Breast epithelium (tissue), 4 donors: ENCODE measurements at regions not wholly inside any gene's neighbourhood (a gene's known extent, or its start where the extent isn't known, plus 50 kb on each side); places are given as distances from the start of the nearest gene placed in this dataset.
"Not testable (repeated sequence)": the region's sequence is repeated elsewhere in the genome, so short reads cannot be mapped to it uniquely, and the experiment has no call there.

ENCODE experiments used
- DNase-seq, 2 donors: peaks; one replicate each; pipeline ENCODE4 v3.0.0-alpha.2; 2019; ENCODE audit warnings: low spot score in 2 of 2
- H3K27ac ChIP-seq, 2 donors: fragments of 200-600 bp; sonication (generic) in 1 of 2; one replicate each; pipeline ENCODE4 v1.5.1; 2016 to 2019; ENCODE audit warnings: mild to moderate bottlenecking in 1 of 2
- H3K27me3 ChIP-seq, 2 donors: fragments of 200-600 bp; sonication (generic) in 1 of 2; one replicate each; pipeline versions ENCODE4 v1.5.1 to v1.6.0; 2017 to 2019; ENCODE audit warnings: control low read depth in 1 of 2, mild to moderate bottlenecking in 1 of 2
- H3K36me3 ChIP-seq: fragments of 200-600 bp; one replicate; pipeline ENCODE4 v1.5.1; 2019
- H3K4me1 ChIP-seq, 2 donors: fragments of 200-600 bp; sonication (generic); one replicate each; pipeline ENCODE4 v1.5.1; 2016 to 2019; ENCODE audit warnings: control low read depth in 1 of 2
- H3K4me3 ChIP-seq, 3 donors: fragments of 200-600 bp; sonication (generic); 1 replicate in 2 of 3; 2 replicates in 1 of 3; pipeline ENCODE4 v1.5.1; 2016 to 2019; ENCODE audit warnings: mild to moderate bottlenecking in 3 of 3, moderate library complexity in 2 of 3
- H3K9me3 ChIP-seq, 2 donors: fragments of 200-600 bp; sonication (generic) in 1 of 2; one replicate each; pipeline ENCODE4 v1.5.1; 2016 to 2019; ENCODE audit warnings: control low read depth in 1 of 2
- CTCF ChIP-seq, 3 donors: fragments of 450-650 bp; IDR thresholded peaks; one replicate each; pipeline ENCODE4 v1.5.1; 2016 to 2017; ENCODE audit warnings: antibody characterized with exemption in 3 of 3, mild to moderate bottlenecking in 3 of 3, moderate library complexity in 3 of 3
- POLR2A ChIP-seq: fragments of 450-650 bp; IDR thresholded peaks from one replicate; pipeline ENCODE4 v1.6.1; 2016; ENCODE audit warnings: antibody characterized with exemption, mild to moderate bottlenecking, moderate library complexity
- POLR2AphosphoS5 ChIP-seq, 3 donors: sonication (generic); formaldehyde crosslinking; IDR thresholded peaks; one replicate each; pipeline ENCODE4 v1.6.1; 2017; ENCODE audit warnings: antibody characterized with exemption in 3 of 3
- intact Hi-C: fragments of 100-400 bp; cut with DNase I; formaldehyde crosslinking; loops from one replicate; pipeline ENCODE4 v1.15.1; 2023; ENCODE audit warnings: low total_unique reads

GRCh38 chr5:171541341-171541776 is 121.9 kb downstream of the FGF18 start:
- H3K4me3 ChIP-seq = no peak overlapping the region
- intact Hi-C loops = no loop called here
- H3K27ac ChIP-seq = no peak overlapping the region
- H3K4me1 ChIP-seq = no peaks in the 10 kb centered on the region
- no peaks in the 10 kb centered on the region for H3K27me3 ChIP-seq
- H3K36me3 ChIP-seq = no peaks in the 10 kb centered on the region
- H3K9me3 ChIP-seq = no peaks in the 10 kb centered on the region
- no peak for TF ChIP-seq POLR2A
- no peak for DNase-seq

- no peak overlapping the region for H3K27ac ChIP-seq
- TF ChIP-seq CTCF (IDR thresholded peaks at IDR 0.05) = no peak
- no peak for TF ChIP-seq POLR2A
- no peak for TF ChIP-seq POLR2AphosphoS5 (IDR thresholded peaks at IDR 0.05)
- intact Hi-C loops = no loop called here
- DNase-seq = no peak
- no peak overlapping the region for H3K4me3 ChIP-seq
- no peaks in the 10 kb centered on the region for H3K4me1 ChIP-seq
- no peaks in the 10 kb centered on the region for H3K9me3 ChIP-seq
- no peaks in the 10 kb centered on the region for H3K36me3 ChIP-seq
- H3K27me3 ChIP-seq = no peaks in the 10 kb centered on the region
Observed at GRCh38 chr5:171542525-171543140, 123.2 kb downstream of the FGF18 start.

GRCh38 chr5:171543148-171543815 is 123.8 kb downstream of the FGF18 start:
- Histone ChIP-seq H3K4me1 (no peaks in the 10 kb centered on the region), H3K27ac (no peak overlapping the region), H3K9me3 (no peaks in the 10 kb centered on the region), H3K36me3 (no peaks in the 10 kb centered on the region), H3K27me3 (no peaks in the 10 kb centered on the region), H3K4me3 (no peak overlapping the region)
- intact Hi-C loops = no loop called here
- DNase-seq = no peak
- TF ChIP-seq POLR2AphosphoS5 (IDR thresholded peaks at IDR 0.05) (no peak), CTCF (IDR thresholded peaks at IDR 0.05) (no peak), POLR2A (no peak)

- DNase-seq = no peak
- H3K27me3 ChIP-seq = no peaks in the 10 kb centered on the region
- H3K4me1 ChIP-seq = no peaks in the 10 kb centered on the region
- no peak for TF ChIP-seq POLR2A
- no peak for TF ChIP-seq POLR2AphosphoS5 (IDR thresholded peaks at IDR 0.05)
- TF ChIP-seq CTCF (IDR thresholded peaks at IDR 0.05) = no peak
- intact Hi-C loops = no loop called here
- no peaks in the 10 kb centered on the region for H3K36me3 ChIP-seq
- H3K4me3 ChIP-seq = no peak overlapping the region
- no peak overlapping the region for H3K27ac ChIP-seq
- H3K9me3 ChIP-seq = no peaks in the 10 kb centered on the region
Observed at GRCh38 chr5:171544913-171545765, 125.7 kb downstream of the FGF18 start.

- H3K4me1 ChIP-seq = no peaks in the 10 kb centered on the region
- H3K4me3 ChIP-seq = no peak overlapping the region
- no peaks in the 10 kb centered on the region for H3K9me3 ChIP-seq
- no peaks in the 10 kb centered on the region for H3K27me3 ChIP-seq
- TF ChIP-seq POLR2A (no peak), POLR2AphosphoS5 (IDR thresholded peaks at IDR 0.05) (no peak), CTCF (IDR thresholded peaks at IDR 0.05) (no peak)
- no peak overlapping the region for H3K27ac ChIP-seq
- intact Hi-C loops = no loop called here
- no peak for DNase-seq
- no peaks in the 10 kb centered on the region for H3K36me3 ChIP-seq
Observed at GRCh38 chr5:171549274-171549673, 129.8 kb downstream of the FGF18 start.

- H3K36me3 ChIP-seq, H3K9me3 ChIP-seq, H3K27me3 ChIP-seq, DNase-seq, H3K4me3 ChIP-seq, H3K4me1 ChIP-seq, intact Hi-C loops, H3K27ac ChIP-seq: not testable (repeated sequence)
Observed at GRCh38 chr5:171553817-171554216, 134.4 kb downstream of the FGF18 start.
